Astrocyte (in vitro differentiated cells and primary cell): ENCODE measurements at regions not wholly inside any gene's neighbourhood (a gene's known extent, or its start where the extent isn't known, plus 50 kb on each side); places are given as distances from the start of the nearest gene placed in this dataset.
A peak's percentile ranks its signal among the peaks of the same experiment; 100 is the strongest.

Experiments used
- DNase-seq: peaks from one replicate; pipeline ENCODE4 v3.0.0-alpha.2; 2010; ENCODE audit warnings: low read depth
- FAIRE-seq: peaks from 2 replicates; lab custom pipeline; 2011; peaks lifted over from hg19 to GRCh38; lab: Jason Lieb, UNC
- H2AFZ ChIP-seq: 2 replicates; pipeline ENCODE4 v1.6.0; 2012; ENCODE audit warnings: low read depth, low read length, inconsistent platforms
- H3K27ac ChIP-seq: 2 replicates; pipeline ENCODE4 v1.5.1; 2011; ENCODE audit warnings: low read depth, low read length, inconsistent platforms
- H3K27me3 ChIP-seq: 2 replicates; pipeline ENCODE4 v1.6.0; 2011; ENCODE audit warnings: low read length, inconsistent platforms; ENCODE audit not compliant: insufficient read depth
- H3K36me3 ChIP-seq: 2 replicates; pipeline ENCODE4 v1.5.1; 2011; ENCODE audit warnings: low read length, inconsistent platforms; ENCODE audit not compliant: insufficient read depth
- H3K4me1 ChIP-seq: 2 replicates; pipeline ENCODE4 v1.5.1; 2011; ENCODE audit warnings: low read length, inconsistent platforms; ENCODE audit not compliant: insufficient read depth
- H3K4me2 ChIP-seq: 2 replicates; pipeline ENCODE4 v1.6.0; 2012; ENCODE audit warnings: low read length, inconsistent platforms
- H3K4me3 ChIP-seq: 2 replicates; pipeline ENCODE4 v1.5.1; 2011; ENCODE audit warnings: low read depth, mild to moderate bottlenecking, low read length, inconsistent platforms; ENCODE audit not compliant: insufficient read depth
- H3K79me2 ChIP-seq: 2 replicates; pipeline ENCODE4 v1.6.0; 2012; ENCODE audit warnings: mild to moderate bottlenecking, low read length, inconsistent platforms; ENCODE audit not compliant: insufficient read depth
- H3K9ac ChIP-seq: 2 replicates; pipeline ENCODE4 v1.6.0; 2012; ENCODE audit warnings: mild to moderate bottlenecking, low read length, inconsistent platforms
- H3K9me3 ChIP-seq: 2 replicates; pipeline ENCODE4 v1.5.1; 2012; ENCODE audit warnings: low read depth, mild to moderate bottlenecking, low read length, inconsistent platforms; ENCODE audit not compliant: insufficient read depth
- H4K20me1 ChIP-seq: 2 replicates; pipeline ENCODE4 v1.6.0; 2012; ENCODE audit warnings: low read length, inconsistent platforms; ENCODE audit not compliant: insufficient read depth
- H3K27ac Mint-ChIP-seq: one replicate; pipeline ENCODE4 v1.8.0; 2021; ENCODE audit warnings: mild to moderate bottlenecking, mixed read lengths; ENCODE audit not compliant: unreplicated experiment
- H3K27me3 Mint-ChIP-seq: one replicate; pipeline ENCODE4 v1.8.0; 2021; ENCODE audit warnings: low read depth, mixed read lengths; ENCODE audit not compliant: unreplicated experiment
- H3K36me3 Mint-ChIP-seq: one replicate; pipeline ENCODE4 v1.8.0; 2021; ENCODE audit warnings: low read depth, mixed read lengths; ENCODE audit not compliant: unreplicated experiment
- H3K4me1 Mint-ChIP-seq: one replicate; pipeline ENCODE4 v1.8.0; 2021; ENCODE audit warnings: low read depth, mixed read lengths; ENCODE audit not compliant: unreplicated experiment
- H3K4me3 Mint-ChIP-seq: one replicate; pipeline ENCODE4 v1.8.0; 2021; ENCODE audit warnings: mild to moderate bottlenecking, moderate library complexity, mixed read lengths; ENCODE audit not compliant: unreplicated experiment
- H3K9me3 Mint-ChIP-seq: one replicate; pipeline ENCODE4 v1.8.0; 2021; ENCODE audit warnings: mild to moderate bottlenecking, mixed read lengths; ENCODE audit not compliant: unreplicated experiment
- EZH2 ChIP-seq: IDR thresholded peaks from 2 replicates; pipeline ENCODE4 v1.6.1; 2012; ENCODE audit warnings: mild to moderate bottlenecking, low read length, inconsistent platforms; ENCODE audit not compliant: insufficient read depth
- TF ChIP-seq, protein P1 (sequence below): IDR thresholded peaks from 2 replicates; pipeline ENCODE4 v1.5.1; 2011; ENCODE audit warnings: low read depth, mild to moderate bottlenecking, inconsistent platforms, low read length, moderate library complexity; ENCODE audit not compliant: insufficient read depth

DNA sequence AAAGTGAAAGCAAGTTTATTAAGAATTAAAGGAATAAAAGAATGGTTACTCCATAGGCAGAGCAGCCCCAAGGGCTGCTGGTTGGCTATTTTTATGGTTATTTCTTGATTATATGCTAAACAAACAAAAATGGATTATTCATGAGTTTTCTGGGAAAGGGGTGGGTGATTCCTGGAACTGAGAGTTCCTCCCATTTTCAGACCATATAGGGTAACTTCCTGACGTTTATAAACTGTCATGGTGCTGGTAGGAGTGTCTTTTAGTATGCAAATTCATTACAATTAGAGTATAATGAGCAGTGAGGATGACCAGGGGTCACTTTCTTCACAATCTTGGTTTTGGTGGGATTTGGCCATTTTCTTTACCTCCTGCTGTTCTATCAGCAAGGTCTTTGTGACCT is 707.9 kb downstream of the ZNF385D start:
- H3K4me1 Mint-ChIP-seq: peaks cover 3% of the 10 kb centered on the region
- H3K27me3 ChIP-seq: no peaks in the 10 kb centered on the region
- H3K79me2 ChIP-seq: no peaks in the 10 kb centered on the region
- H4K20me1 ChIP-seq: no peaks in the 10 kb centered on the region
- H3K27me3 Mint-ChIP-seq: no peaks in the 10 kb centered on the region
- no peak overlapping the region for H3K4me2 ChIP-seq
- H3K4me1 ChIP-seq: no peaks in the 10 kb centered on the region
- FAIRE-seq (no peak), DNase-seq (no peak)
- no peak overlapping the region for H3K27ac ChIP-seq
- H3K9me3 ChIP-seq: no peaks in the 10 kb centered on the region
- H3K4me3 Mint-ChIP-seq: no peak overlapping the region
- H3K9ac ChIP-seq: no peak overlapping the region
- H2AFZ ChIP-seq: no peak overlapping the region
- TF ChIP-seq, protein P1, sequence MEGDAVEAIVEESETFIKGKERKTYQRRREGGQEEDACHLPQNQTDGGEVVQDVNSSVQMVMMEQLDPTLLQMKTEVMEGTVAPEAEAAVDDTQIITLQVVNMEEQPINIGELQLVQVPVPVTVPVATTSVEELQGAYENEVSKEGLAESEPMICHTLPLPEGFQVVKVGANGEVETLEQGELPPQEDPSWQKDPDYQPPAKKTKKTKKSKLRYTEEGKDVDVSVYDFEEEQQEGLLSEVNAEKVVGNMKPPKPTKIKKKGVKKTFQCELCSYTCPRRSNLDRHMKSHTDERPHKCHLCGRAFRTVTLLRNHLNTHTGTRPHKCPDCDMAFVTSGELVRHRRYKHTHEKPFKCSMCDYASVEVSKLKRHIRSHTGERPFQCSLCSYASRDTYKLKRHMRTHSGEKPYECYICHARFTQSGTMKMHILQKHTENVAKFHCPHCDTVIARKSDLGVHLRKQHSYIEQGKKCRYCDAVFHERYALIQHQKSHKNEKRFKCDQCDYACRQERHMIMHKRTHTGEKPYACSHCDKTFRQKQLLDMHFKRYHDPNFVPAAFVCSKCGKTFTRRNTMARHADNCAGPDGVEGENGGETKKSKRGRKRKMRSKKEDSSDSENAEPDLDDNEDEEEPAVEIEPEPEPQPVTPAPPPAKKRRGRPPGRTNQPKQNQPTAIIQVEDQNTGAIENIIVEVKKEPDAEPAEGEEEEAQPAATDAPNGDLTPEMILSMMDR: no peak
- no peak for TF ChIP-seq EZH2
- no peaks in the 10 kb centered on the region for H3K36me3 Mint-ChIP-seq
- H3K4me3 ChIP-seq: no peak overlapping the region
- no peaks in the 10 kb centered on the region for H3K9me3 Mint-ChIP-seq
- H3K36me3 ChIP-seq: no peaks in the 10 kb centered on the region
- H3K27ac Mint-ChIP-seq: no peak overlapping the region

DNA sequence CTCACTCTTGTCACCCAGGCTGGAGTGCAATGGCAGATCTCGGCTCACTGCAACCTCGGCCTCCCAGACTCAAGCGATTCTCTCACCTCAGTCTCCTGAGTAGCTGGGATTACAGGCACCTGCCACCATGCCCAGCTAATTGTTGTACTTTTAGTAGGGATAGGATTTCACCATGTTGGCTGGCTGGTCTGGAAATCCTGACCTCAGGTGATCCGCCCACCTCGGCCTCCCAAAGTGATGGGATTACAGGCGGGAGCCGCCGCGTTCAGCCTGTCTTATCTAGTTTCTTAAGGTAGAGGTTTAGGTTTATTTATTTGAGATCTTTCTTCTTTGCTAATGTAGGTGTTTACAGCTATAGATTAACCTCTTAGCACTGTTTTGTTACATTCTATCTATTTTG is 708.8 kb downstream of the ZNF385D start:
- TF ChIP-seq EZH2: no peak
- TF ChIP-seq, protein P1: no peak
- H3K4me3 Mint-ChIP-seq: no peak overlapping the region
- H3K4me1 ChIP-seq: no peaks in the 10 kb centered on the region
- H3K27me3 ChIP-seq: no peaks in the 10 kb centered on the region
- H3K79me2 ChIP-seq: no peaks in the 10 kb centered on the region
- H3K4me3 ChIP-seq: no peak overlapping the region
- FAIRE-seq (no peak), DNase-seq (no peak)
- H3K27me3 Mint-ChIP-seq: no peaks in the 10 kb centered on the region
- H2AFZ ChIP-seq: no peak overlapping the region
- H3K36me3 ChIP-seq: no peaks in the 10 kb centered on the region
- no peak overlapping the region for H3K4me2 ChIP-seq
- no peaks in the 10 kb centered on the region for H3K9me3 ChIP-seq
- no peak overlapping the region for H3K27ac ChIP-seq
- no peak overlapping the region for H3K9ac ChIP-seq
- peaks cover 3% of the 10 kb centered on the region for H3K4me1 Mint-ChIP-seq
- H3K36me3 Mint-ChIP-seq: no peaks in the 10 kb centered on the region
- no peaks in the 10 kb centered on the region for H3K9me3 Mint-ChIP-seq
- peak overlapping the region; percentile 14 for H3K27ac Mint-ChIP-seq
- no peaks in the 10 kb centered on the region for H4K20me1 ChIP-seq

DNA sequence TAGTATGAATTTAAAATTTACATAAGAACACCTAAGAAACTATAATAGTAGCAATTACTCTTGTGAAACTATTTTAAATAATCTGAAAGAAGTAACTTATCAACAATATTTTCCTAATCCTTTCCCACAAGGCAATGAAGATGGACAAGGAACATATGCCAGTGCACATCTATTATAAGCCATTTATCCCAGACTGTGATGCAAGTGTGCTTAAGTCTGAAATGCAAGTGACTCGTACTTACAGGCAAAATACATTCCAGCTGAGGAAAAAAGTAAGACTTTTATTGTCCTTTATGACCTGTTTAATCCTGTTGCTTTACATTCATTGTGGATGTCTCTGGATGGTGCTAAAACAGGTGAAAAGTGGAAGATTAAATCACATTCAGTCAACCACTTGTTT is 709.4 kb downstream of the ZNF385D start:
- Mint-ChIP-seq H3K27me3 (no peaks in the 10 kb centered on the region), H3K4me1 (peaks cover 3% of the 10 kb centered on the region), H3K27ac (peak overlapping the region; percentile 34), H3K4me3 (no peak overlapping the region), H3K36me3 (no peaks in the 10 kb centered on the region), H3K9me3 (no peaks in the 10 kb centered on the region)
- Histone ChIP-seq H3K4me2 (no peak overlapping the region), H3K9me3 (no peaks in the 10 kb centered on the region), H3K27me3 (no peaks in the 10 kb centered on the region), H3K4me3 (no peak overlapping the region), H3K27ac (no peak overlapping the region), H4K20me1 (no peaks in the 10 kb centered on the region), H2AFZ (no peak overlapping the region), H3K9ac (no peak overlapping the region), H3K79me2 (no peaks in the 10 kb centered on the region), H3K4me1 (no peaks in the 10 kb centered on the region), H3K36me3 (no peaks in the 10 kb centered on the region)
- DNase-seq (peak; percentile 3), FAIRE-seq (no peak)
- TF ChIP-seq, protein P1: no peak
- TF ChIP-seq EZH2: no peak
